Activated CD4-positive, alpha-beta T cell treated with anti-CD3 and anti-CD28 coated beads, Interleukin-2, amount 10 ng/mL, durations not matched to agents 7 days and 5 days (primary cell): ENCODE measurements at regions not wholly inside any gene's neighbourhood (a gene's known extent, or its start where the extent isn't known, plus 50 kb on each side); places are given as distances from the start of the nearest gene placed in this dataset.

Source experiments
- CTCF ChIA-PET: fragments of 350-600 bp; sonication (Branson Sonifier 250); formaldehyde crosslinking; loops from one replicate; lab custom pipeline; 2021; ENCODE audit warnings: antibody characterized with exemption; lab: Charles Lee
- POLR2A ChIA-PET: fragments of 350-600 bp; sonication (Branson Sonifier 250); formaldehyde crosslinking; loops from one replicate; lab custom pipeline; 2021; ENCODE audit warnings: antibody characterized with exemption; lab: Charles Lee
- DNase-seq: peaks from one replicate; pipeline ENCODE4 v3.0.0-alpha.2; 2020
- H3K27ac Mint-ChIP-seq: one replicate; pipeline ENCODE4 v1.8.0; 2021; ENCODE audit warnings: mild to moderate bottlenecking, moderate library complexity, mixed read lengths
- H3K27me3 Mint-ChIP-seq: one replicate; pipeline ENCODE4 v1.8.0; 2021; ENCODE audit warnings: mixed read lengths
- H3K36me3 Mint-ChIP-seq: one replicate; pipeline ENCODE4 v1.8.0; 2021; ENCODE audit warnings: low read depth, mixed read lengths
- H3K4me1 Mint-ChIP-seq: one replicate; pipeline ENCODE4 v1.8.0; 2021; ENCODE audit warnings: mixed read lengths
- H3K4me3 Mint-ChIP-seq: one replicate; pipeline ENCODE4 v1.8.0; 2021; ENCODE audit warnings: mild to moderate bottlenecking, moderate library complexity, mixed read lengths
- H3K9me3 Mint-ChIP-seq: one replicate; pipeline ENCODE4 v1.8.0; 2021; ENCODE audit warnings: mixed read lengths

- ChIA-PET CTCF (interaction anchor here (0.6 kb wide), 1 partner anchor 1515 kb away, joined by 4 read pairs; no protein-coding TSS in a partner anchor), POLR2A (no interaction called here)
- H3K27me3 Mint-ChIP-seq, result no peaks in the 10 kb centered on the region
- no peak overlapping the region for H3K4me3 Mint-ChIP-seq
- DNase-seq, result no peak
- no peaks in the 10 kb centered on the region for H3K4me1 Mint-ChIP-seq
- H3K27ac Mint-ChIP-seq, result no peak overlapping the region
- H3K36me3 Mint-ChIP-seq, result no peaks in the 10 kb centered on the region
- H3K9me3 Mint-ChIP-seq, result no peaks in the 10 kb centered on the region
Observed at GRCh38 chr5:97750576-97750975, 567.5 kb upstream of the RIOK2 start.

GRCh38 chr5:97751540-97751939, 568.5 kb upstream of the RIOK2 start:
- CTCF ChIA-PET, result no interaction called here
- Mint-ChIP-seq H3K27me3 (no peaks in the 10 kb centered on the region), H3K9me3 (no peaks in the 10 kb centered on the region), H3K4me1 (no peaks in the 10 kb centered on the region), H3K4me3 (no peak overlapping the region), H3K36me3 (no peaks in the 10 kb centered on the region), H3K27ac (no peak overlapping the region)
- DNase-seq, result no peak
- POLR2A ChIA-PET, result no interaction called here

- Mint-ChIP-seq H3K36me3 (no peaks in the 10 kb centered on the region), H3K9me3 (no peaks in the 10 kb centered on the region), H3K4me1 (no peaks in the 10 kb centered on the region), H3K4me3 (no peak overlapping the region), H3K27ac (no peak overlapping the region), H3K27me3 (no peaks in the 10 kb centered on the region)
- CTCF ChIA-PET, result no interaction called here
- POLR2A ChIA-PET, result no interaction called here
- no peak for DNase-seq
Observed at GRCh38 chr5:97752871-97753270, 569.8 kb upstream of the RIOK2 start.

- ChIA-PET CTCF (no interaction called here), POLR2A (no interaction called here)
- H3K4me1 Mint-ChIP-seq, result no peaks in the 10 kb centered on the region
- H3K9me3 Mint-ChIP-seq, result peaks cover 2% of the 10 kb centered on the region
- no peaks in the 10 kb centered on the region for H3K27me3 Mint-ChIP-seq
- H3K36me3 Mint-ChIP-seq, result no peaks in the 10 kb centered on the region
- H3K4me3 Mint-ChIP-seq, result no peak overlapping the region
- H3K27ac Mint-ChIP-seq, result no peak overlapping the region
- DNase-seq, result no peak
Observed at GRCh38 chr5:97762483-97762882, 579.4 kb upstream of the RIOK2 start.

- Mint-ChIP-seq H3K4me3 (no peak overlapping the region), H3K4me1 (no peaks in the 10 kb centered on the region), H3K27me3 (no peaks in the 10 kb centered on the region), H3K36me3 (no peaks in the 10 kb centered on the region), H3K27ac (no peak overlapping the region), H3K9me3 (peaks cover 3% of the 10 kb centered on the region)
- DNase-seq, result no peak
- CTCF ChIA-PET, result no interaction called here
- POLR2A ChIA-PET, result no interaction called here
Observed at GRCh38 chr5:97764700-97765099, 581.7 kb upstream of the RIOK2 start.

GRCh38 chr5:97778451-97778850, 595.4 kb upstream of the RIOK2 start:
- peaks cover 4% of the 10 kb centered on the region for H3K9me3 Mint-ChIP-seq
- DNase-seq, result no peak
- no peak overlapping the region for H3K27ac Mint-ChIP-seq
- no peaks in the 10 kb centered on the region for H3K4me1 Mint-ChIP-seq
- no peak overlapping the region for H3K4me3 Mint-ChIP-seq
- ChIA-PET CTCF (no interaction called here), POLR2A (no interaction called here)
- H3K36me3 Mint-ChIP-seq, result no peaks in the 10 kb centered on the region
- no peaks in the 10 kb centered on the region for H3K27me3 Mint-ChIP-seq

GRCh38 chr5:97788369-97788768, 605.3 kb upstream of the RIOK2 start:
- ChIA-PET POLR2A (no interaction called here), CTCF (no interaction called here)
- H3K9me3 Mint-ChIP-seq, result peaks cover 3% of the 10 kb centered on the region
- H3K36me3 Mint-ChIP-seq, result no peaks in the 10 kb centered on the region
- no peaks in the 10 kb centered on the region for H3K4me1 Mint-ChIP-seq
- H3K27me3 Mint-ChIP-seq, result no peaks in the 10 kb centered on the region
- no peak overlapping the region for H3K4me3 Mint-ChIP-seq
- DNase-seq, result no peak
- H3K27ac Mint-ChIP-seq, result no peak overlapping the region

- no peaks in the 10 kb centered on the region for H3K27me3 Mint-ChIP-seq
- H3K27ac Mint-ChIP-seq, result no peak overlapping the region
- H3K36me3 Mint-ChIP-seq, result no peaks in the 10 kb centered on the region
- ChIA-PET CTCF (no interaction called here), POLR2A (no interaction called here)
- H3K4me1 Mint-ChIP-seq, result no peaks in the 10 kb centered on the region
- H3K4me3 Mint-ChIP-seq, result no peak overlapping the region
- DNase-seq, result no peak
- peaks cover 3% of the 10 kb centered on the region for H3K9me3 Mint-ChIP-seq
Observed at GRCh38 chr5:97797994-97798451, 615.0 kb upstream of the RIOK2 start.

- no peak overlapping the region for H3K4me3 Mint-ChIP-seq
- H3K9me3 Mint-ChIP-seq, result peaks cover 3% of the 10 kb centered on the region
- H3K27me3 Mint-ChIP-seq, result no peaks in the 10 kb centered on the region
- DNase-seq, result no peak
- H3K27ac Mint-ChIP-seq, result no peak overlapping the region
- CTCF ChIA-PET, result no interaction called here
- no peaks in the 10 kb centered on the region for H3K36me3 Mint-ChIP-seq
- POLR2A ChIA-PET, result no interaction called here
- H3K4me1 Mint-ChIP-seq, result no peaks in the 10 kb centered on the region
Observed at GRCh38 chr5:97801461-97801860, 618.4 kb upstream of the RIOK2 start.

GRCh38 chr5:97820138-97820537, 637.1 kb upstream of the RIOK2 start:
- Mint-ChIP-seq H3K27ac (no peak overlapping the region), H3K9me3 (no peaks in the 10 kb centered on the region)

GRCh38 chr5:97832645-97833296, 649.7 kb upstream of the RIOK2 start:
- DNase-seq, result no peak

More at GRCh38 chr5:97820138-97820537, 637.1 kb upstream of the RIOK2 start:
- ChIA-PET POLR2A (no interaction called here), CTCF (no interaction called here)
- Mint-ChIP-seq H3K4me3 (no peak overlapping the region), H3K27me3 (no peaks in the 10 kb centered on the region), H3K36me3 (no peaks in the 10 kb centered on the region), H3K4me1 (no peaks in the 10 kb centered on the region)
- no peak for DNase-seq

GRCh38 chr5:97834561-97834960, 651.5 kb upstream of the RIOK2 start:
- DNase-seq, result no peak
- CTCF ChIA-PET, result no interaction called here
- Mint-ChIP-seq H3K9me3 (no peaks in the 10 kb centered on the region), H3K27ac (no peak overlapping the region), H3K27me3 (no peaks in the 10 kb centered on the region), H3K4me3 (no peak overlapping the region), H3K4me1 (peaks cover 4% of the 10 kb centered on the region), H3K36me3 (no peaks in the 10 kb centered on the region)
- POLR2A ChIA-PET, result no interaction called here

More at GRCh38 chr5:97832645-97833296, 649.7 kb upstream of the RIOK2 start:
- Mint-ChIP-seq H3K4me3 (no peak overlapping the region), H3K27ac (no peak overlapping the region), H3K4me1 (no peaks in the 10 kb centered on the region), H3K27me3 (no peaks in the 10 kb centered on the region), H3K36me3 (no peaks in the 10 kb centered on the region), H3K9me3 (no peaks in the 10 kb centered on the region)
- POLR2A ChIA-PET, result no interaction called here
- CTCF ChIA-PET, result no interaction called here

- Mint-ChIP-seq H3K9me3 (no peaks in the 10 kb centered on the region), H3K27ac (no peak overlapping the region), H3K27me3 (no peaks in the 10 kb centered on the region), H3K4me1 (peaks cover 4% of the 10 kb centered on the region), H3K4me3 (no peak overlapping the region), H3K36me3 (no peaks in the 10 kb centered on the region)
- CTCF ChIA-PET, result no interaction called here
- POLR2A ChIA-PET, result no interaction called here
- DNase-seq, result no peak
Observed at GRCh38 chr5:97835112-97835511, 652.1 kb upstream of the RIOK2 start.

GRCh38 chr5:97836816-97837215, 653.8 kb upstream of the RIOK2 start:
- POLR2A ChIA-PET, result no interaction called here
- Mint-ChIP-seq H3K27me3 (no peaks in the 10 kb centered on the region), H3K4me3 (no peak overlapping the region), H3K27ac (no peak overlapping the region), H3K4me1 (peaks cover 4% of the 10 kb centered on the region), H3K36me3 (no peaks in the 10 kb centered on the region), H3K9me3 (no peaks in the 10 kb centered on the region)
- DNase-seq, result no peak
- CTCF ChIA-PET, result no interaction called here
